GM23338 (cell line): ENCODE measurements at regions not wholly inside any gene's neighbourhood (a gene's known extent, or its start where the extent isn't known, plus 50 kb on each side); places are given as distances from the start of the nearest gene placed in this dataset.

Experiments used
- ATAC-seq: fragments of 200-7000 bp; cut with Tn5 transposase; 3 replicates; pipeline ENCODE4 v1.9.1; 2020
- DNase-seq: peaks from one replicate; pipeline ENCODE4 v3.0.0-alpha.2; 2015; ENCODE audit warnings: low spot score
- H2AFZ ChIP-seq: fragments of 200-600 bp; sonication (generic); 2 replicates; pipeline ENCODE4 v1.8.0; 2016; ENCODE audit warnings: antibody characterized with exemption, mild to moderate bottlenecking, moderate library complexity
- H3F3A ChIP-seq: fragments of 200-600 bp; sonication (generic); replicated peaks from 2 replicates; pipeline ENCODE4 v1.8.0; 2017; ENCODE audit warnings: antibody characterized with exemption, mixed run types, low read depth
- H3K27ac ChIP-seq: fragments of 200-600 bp; sonication (generic); 2 replicates; pipeline ENCODE4 v1.6.1; 2016; ENCODE audit warnings: low read depth
- H3K27me3 ChIP-seq: fragments of 200-600 bp; sonication (generic); 2 replicates; pipeline ENCODE4 v1.8.0; 2016; ENCODE audit warnings: mild to moderate bottlenecking, mixed run types, moderate library complexity; ENCODE audit not compliant: insufficient read depth
- H3K36me3 ChIP-seq: fragments of 200-600 bp; sonication (generic); 2 replicates; pipeline ENCODE4 v1.8.0; 2016; ENCODE audit warnings: mild to moderate bottlenecking; ENCODE audit not compliant: insufficient read depth
- H3K4me1 ChIP-seq: fragments of 200-600 bp; sonication (generic); 2 replicates; pipeline ENCODE4 v1.8.0; 2016; ENCODE audit warnings: mild to moderate bottlenecking, moderate library complexity; ENCODE audit not compliant: insufficient read depth
- H3K4me2 ChIP-seq: fragments of 200-600 bp; sonication (generic); 2 replicates; pipeline ENCODE4 v1.7.1; 2017; ENCODE audit warnings: mixed run types
- H3K4me3 ChIP-seq: fragments of 200-600 bp; sonication (generic); 2 replicates; pipeline ENCODE4 v1.6.1; 2016; ENCODE audit warnings: mixed run types
- H3K79me2 ChIP-seq: fragments of 200-600 bp; sonication (generic); replicated peaks from 2 replicates; pipeline ENCODE4 v1.8.0; 2017; ENCODE audit warnings: mild to moderate bottlenecking; ENCODE audit not compliant: insufficient read depth
- H3K9me2 ChIP-seq: fragments of 200-600 bp; sonication (generic); 2 replicates; pipeline ENCODE4 v1.8.0; 2017; ENCODE audit not compliant: insufficient read depth
- H4K20me1 ChIP-seq: fragments of 200-600 bp; sonication (generic); replicated peaks from 2 replicates; pipeline ENCODE4 v1.8.0; 2017; ENCODE audit warnings: mild to moderate bottlenecking; ENCODE audit not compliant: insufficient read depth
- H3K27ac Mint-ChIP-seq: 2 replicates; pipeline ENCODE4 v1.8.0; 2020; ENCODE audit warnings: inconsistent platforms, mild to moderate bottlenecking, moderate library complexity, mixed read lengths
- H3K27me3 Mint-ChIP-seq: 3 replicates; pipeline ENCODE4 v1.8.0; 2022; ENCODE audit warnings: low read depth, mild to moderate bottlenecking, moderate library complexity, mixed read lengths, inconsistent platforms; ENCODE audit not compliant: insufficient read depth, poor library complexity
- H3K36me3 Mint-ChIP-seq: 3 replicates; pipeline ENCODE4 v1.8.0; 2021; ENCODE audit warnings: low read depth, mild to moderate bottlenecking, inconsistent platforms, moderate library complexity, mixed read lengths
- H3K4me1 Mint-ChIP-seq: 3 replicates; pipeline ENCODE4 v1.8.0; 2020; ENCODE audit warnings: mild to moderate bottlenecking, inconsistent platforms, mixed read lengths
- H3K4me3 Mint-ChIP-seq: 3 replicates; pipeline ENCODE4 v1.8.0; 2021; ENCODE audit warnings: moderate library complexity, mild to moderate bottlenecking, inconsistent platforms, mixed read lengths
- H3K9me3 Mint-ChIP-seq: 3 replicates; pipeline ENCODE4 v1.8.0; 2020; ENCODE audit warnings: moderate library complexity, mild to moderate bottlenecking, inconsistent platforms, mixed read lengths
- EZH2 ChIP-seq: fragments of 200-600 bp; sonication (generic); IDR thresholded peaks from one replicate; pipeline ENCODE4 v1.8.0; 2017; ENCODE audit warnings: antibody characterized with exemption, mild to moderate bottlenecking, low read depth; ENCODE audit not compliant: unreplicated experiment
- NANOG ChIP-seq: IDR thresholded peaks from 2 replicates; pipeline ENCODE4 v1.6.1; 2016; ENCODE audit warnings: antibody characterized with exemption, borderline replicate concordance
- STAT1 ChIP-seq: IDR thresholded peaks from one replicate; pipeline ENCODE4 v1.6.1; 2016; ENCODE audit warnings: antibody characterized with exemption; ENCODE audit not compliant: unreplicated experiment
- ZNF331 ChIP-seq: fragments of 250-450 bp; sonication (Bioruptor Pico); IDR thresholded peaks from 2 replicates; pipeline ENCODE4 v1.5.0; 2020; ENCODE audit warnings: low read depth, mild to moderate bottlenecking, moderate library complexity
- TF ChIP-seq, protein P1 (sequence below): fragments of 250-450 bp; sonication (Bioruptor Pico); IDR thresholded peaks from 2 replicates; pipeline ENCODE4 v1.5.0; 2020; ENCODE audit warnings: mild to moderate bottlenecking, moderate library complexity
- TF ChIP-seq, protein P2 (sequence below): IDR thresholded peaks from one replicate; pipeline ENCODE4 v1.6.1; 2018; ENCODE audit warnings: antibody characterized with exemption; ENCODE audit not compliant: unreplicated experiment

DNA sequence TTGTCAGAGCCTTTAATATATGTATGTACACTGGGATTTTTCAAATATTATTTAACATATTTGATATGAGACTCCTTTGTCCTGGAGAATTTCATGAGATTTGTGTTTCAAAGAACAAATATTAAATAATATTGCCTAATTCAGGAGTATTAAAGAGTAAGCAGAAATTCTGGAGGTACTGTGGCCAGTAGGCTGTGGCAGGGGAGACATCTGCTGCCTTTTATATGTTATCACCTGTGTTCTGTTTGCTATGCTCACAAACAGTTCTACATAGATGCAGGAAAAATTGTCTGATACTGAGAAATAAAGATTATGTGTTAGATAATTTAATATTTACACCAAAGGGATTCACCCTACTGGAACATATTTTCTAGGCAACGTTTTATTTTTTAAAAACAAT, 395.4 kb upstream of the SLC35B3 start:
- ATAC-seq, result no peak
- Histone ChIP-seq H3F3A (no peaks in the 10 kb centered on the region), H2AFZ (no peak overlapping the region), H3K4me2 (no peak overlapping the region), H3K27me3 (no peaks in the 10 kb centered on the region), H3K27ac (no peak overlapping the region), H3K4me3 (no peak overlapping the region), H4K20me1 (no peaks in the 10 kb centered on the region), H3K36me3 (no peaks in the 10 kb centered on the region), H3K4me1 (0 out of 2 replicates have a peak, but pooled peaks cover 7% of the 10 kb centered on the region), H3K79me2 (no peaks in the 10 kb centered on the region), H3K9me2 (peaks cover 4% of the 10 kb centered on the region; the same call in 1 of the 2 replicates)
- Mint-ChIP-seq H3K4me1 (peaks cover 8% of the 10 kb centered on the region; the same call in 2 of the 3 replicates), H3K27me3 (no peaks in the 10 kb centered on the region), H3K36me3 (no peaks in the 10 kb centered on the region), H3K27ac (no peak overlapping the region), H3K9me3 (no peaks in the 10 kb centered on the region), H3K4me3 (no peak overlapping the region)
- DNase-seq, result no peak
- TF ChIP-seq, protein P1, sequence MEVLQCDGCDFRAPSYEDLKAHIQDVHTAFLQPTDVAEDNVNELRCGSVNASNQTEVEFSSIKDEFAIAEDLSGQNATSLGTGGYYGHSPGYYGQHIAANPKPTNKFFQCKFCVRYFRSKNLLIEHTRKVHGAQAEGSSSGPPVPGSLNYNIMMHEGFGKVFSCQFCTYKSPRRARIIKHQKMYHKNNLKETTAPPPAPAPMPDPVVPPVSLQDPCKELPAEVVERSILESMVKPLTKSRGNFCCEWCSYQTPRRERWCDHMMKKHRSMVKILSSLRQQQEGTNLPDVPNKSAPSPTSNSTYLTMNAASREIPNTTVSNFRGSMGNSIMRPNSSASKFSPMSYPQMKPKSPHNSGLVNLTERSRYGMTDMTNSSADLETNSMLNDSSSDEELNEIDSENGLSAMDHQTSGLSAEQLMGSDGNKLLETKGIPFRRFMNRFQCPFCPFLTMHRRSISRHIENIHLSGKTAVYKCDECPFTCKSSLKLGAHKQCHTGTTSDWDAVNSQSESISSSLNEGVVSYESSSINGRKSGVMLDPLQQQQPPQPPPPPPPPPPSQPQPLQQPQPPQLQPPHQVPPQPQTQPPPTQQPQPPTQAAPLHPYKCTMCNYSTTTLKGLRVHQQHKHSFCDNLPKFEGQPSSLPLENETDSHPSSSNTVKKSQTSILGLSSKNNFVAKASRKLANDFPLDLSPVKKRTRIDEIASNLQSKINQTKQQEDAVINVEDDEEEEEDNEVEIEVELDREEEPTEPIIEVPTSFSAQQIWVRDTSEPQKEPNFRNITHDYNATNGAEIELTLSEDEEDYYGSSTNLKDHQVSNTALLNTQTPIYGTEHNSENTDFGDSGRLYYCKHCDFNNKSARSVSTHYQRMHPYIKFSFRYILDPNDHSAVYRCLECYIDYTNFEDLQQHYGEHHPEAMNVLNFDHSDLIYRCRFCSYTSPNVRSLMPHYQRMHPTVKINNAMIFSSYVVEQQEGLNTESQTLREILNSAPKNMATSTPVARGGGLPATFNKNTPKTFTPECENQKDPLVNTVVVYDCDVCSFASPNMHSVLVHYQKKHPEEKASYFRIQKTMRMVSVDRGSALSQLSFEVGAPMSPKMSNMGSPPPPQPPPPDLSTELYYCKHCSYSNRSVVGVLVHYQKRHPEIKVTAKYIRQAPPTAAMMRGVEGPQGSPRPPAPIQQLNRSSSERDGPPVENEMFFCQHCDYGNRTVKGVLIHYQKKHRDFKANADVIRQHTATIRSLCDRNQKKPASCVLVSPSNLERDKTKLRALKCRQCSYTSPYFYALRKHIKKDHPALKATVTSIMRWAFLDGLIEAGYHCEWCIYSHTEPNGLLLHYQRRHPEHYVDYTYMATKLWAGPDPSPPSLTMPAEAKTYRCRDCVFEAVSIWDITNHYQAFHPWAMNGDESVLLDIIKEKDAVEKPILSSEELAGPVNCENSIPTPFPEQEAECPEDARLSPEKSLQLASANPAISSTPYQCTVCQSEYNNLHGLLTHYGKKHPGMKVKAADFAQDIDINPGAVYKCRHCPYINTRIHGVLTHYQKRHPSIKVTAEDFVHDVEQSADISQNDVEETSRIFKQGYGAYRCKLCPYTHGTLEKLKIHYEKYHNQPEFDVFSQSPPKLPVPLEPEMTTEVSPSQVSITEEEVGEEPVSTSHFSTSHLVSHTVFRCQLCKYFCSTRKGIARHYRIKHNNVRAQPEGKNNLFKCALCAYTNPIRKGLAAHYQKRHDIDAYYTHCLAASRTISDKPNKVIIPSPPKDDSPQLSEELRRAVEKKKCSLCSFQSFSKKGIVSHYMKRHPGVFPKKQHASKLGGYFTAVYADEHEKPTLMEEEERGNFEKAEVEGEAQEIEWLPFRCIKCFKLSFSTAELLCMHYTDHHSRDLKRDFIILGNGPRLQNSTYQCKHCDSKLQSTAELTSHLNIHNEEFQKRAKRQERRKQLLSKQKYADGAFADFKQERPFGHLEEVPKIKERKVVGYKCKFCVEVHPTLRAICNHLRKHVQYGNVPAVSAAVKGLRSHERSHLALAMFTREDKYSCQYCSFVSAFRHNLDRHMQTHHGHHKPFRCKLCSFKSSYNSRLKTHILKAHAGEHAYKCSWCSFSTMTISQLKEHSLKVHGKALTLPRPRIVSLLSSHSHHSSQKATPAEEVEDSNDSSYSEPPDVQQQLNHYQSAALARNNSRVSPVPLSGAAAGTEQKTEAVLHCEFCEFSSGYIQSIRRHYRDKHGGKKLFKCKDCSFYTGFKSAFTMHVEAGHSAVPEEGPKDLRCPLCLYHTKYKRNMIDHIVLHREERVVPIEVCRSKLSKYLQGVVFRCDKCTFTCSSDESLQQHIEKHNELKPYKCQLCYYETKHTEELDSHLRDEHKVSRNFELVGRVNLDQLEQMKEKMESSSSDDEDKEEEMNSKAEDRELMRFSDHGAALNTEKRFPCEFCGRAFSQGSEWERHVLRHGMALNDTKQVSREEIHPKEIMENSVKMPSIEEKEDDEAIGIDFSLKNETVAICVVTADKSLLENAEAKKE (CRISPR knock-in tag), result no peak
- TF ChIP-seq EZH2, result no peak
- TF ChIP-seq ZNF331 (CRISPR knock-in tag), result no peak
- TF ChIP-seq STAT1, result no peak
- no peak for TF ChIP-seq NANOG
- TF ChIP-seq, protein P2, sequence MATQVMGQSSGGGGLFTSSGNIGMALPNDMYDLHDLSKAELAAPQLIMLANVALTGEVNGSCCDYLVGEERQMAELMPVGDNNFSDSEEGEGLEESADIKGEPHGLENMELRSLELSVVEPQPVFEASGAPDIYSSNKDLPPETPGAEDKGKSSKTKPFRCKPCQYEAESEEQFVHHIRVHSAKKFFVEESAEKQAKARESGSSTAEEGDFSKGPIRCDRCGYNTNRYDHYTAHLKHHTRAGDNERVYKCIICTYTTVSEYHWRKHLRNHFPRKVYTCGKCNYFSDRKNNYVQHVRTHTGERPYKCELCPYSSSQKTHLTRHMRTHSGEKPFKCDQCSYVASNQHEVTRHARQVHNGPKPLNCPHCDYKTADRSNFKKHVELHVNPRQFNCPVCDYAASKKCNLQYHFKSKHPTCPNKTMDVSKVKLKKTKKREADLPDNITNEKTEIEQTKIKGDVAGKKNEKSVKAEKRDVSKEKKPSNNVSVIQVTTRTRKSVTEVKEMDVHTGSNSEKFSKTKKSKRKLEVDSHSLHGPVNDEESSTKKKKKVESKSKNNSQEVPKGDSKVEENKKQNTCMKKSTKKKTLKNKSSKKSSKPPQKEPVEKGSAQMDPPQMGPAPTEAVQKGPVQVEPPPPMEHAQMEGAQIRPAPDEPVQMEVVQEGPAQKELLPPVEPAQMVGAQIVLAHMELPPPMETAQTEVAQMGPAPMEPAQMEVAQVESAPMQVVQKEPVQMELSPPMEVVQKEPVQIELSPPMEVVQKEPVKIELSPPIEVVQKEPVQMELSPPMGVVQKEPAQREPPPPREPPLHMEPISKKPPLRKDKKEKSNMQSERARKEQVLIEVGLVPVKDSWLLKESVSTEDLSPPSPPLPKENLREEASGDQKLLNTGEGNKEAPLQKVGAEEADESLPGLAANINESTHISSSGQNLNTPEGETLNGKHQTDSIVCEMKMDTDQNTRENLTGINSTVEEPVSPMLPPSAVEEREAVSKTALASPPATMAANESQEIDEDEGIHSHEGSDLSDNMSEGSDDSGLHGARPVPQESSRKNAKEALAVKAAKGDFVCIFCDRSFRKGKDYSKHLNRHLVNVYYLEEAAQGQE, result no peak
